H1 (cell line): ENCODE measurements at regions not wholly inside any gene's neighbourhood (a gene's known extent, or its start where the extent isn't known, plus 50 kb on each side); places are given as distances from the start of the nearest gene placed in this dataset.

Source experiments
- CTCF ChIA-PET: fragments of 300-600 bp; sonication (Branson Sonifier 250); formaldehyde crosslinking; loops from one replicate; lab custom pipeline; 2021; ENCODE audit not compliant: partially characterized antibody; lab: Charles Lee
- POLR2A ChIA-PET: fragments of 300-600 bp; sonication (Branson Sonifier 250); formaldehyde crosslinking; loops from one replicate; lab custom pipeline; 2021; ENCODE audit warnings: inconsistent platforms; ENCODE audit not compliant: partially characterized antibody; lab: Charles Lee
- DNase-seq, 2 experiments: peaks; one replicate each; pipeline versions ENCODE4 v3.0.0 to v3.0.0-alpha.2; 2010 to 2022; ENCODE audit warnings: low spot score in 2 of 2, low read depth in 1 of 2, mixed read lengths in 1 of 2
- FAIRE-seq: peaks from 2 replicates; lab custom pipeline; 2011; peaks lifted over from hg19 to GRCh38; lab: Jason Lieb, UNC
- H2AFZ ChIP-seq: 2 replicates; pipeline ENCODE4 v1.8.1; 2012; ENCODE audit warnings: low read length, inconsistent platforms
- H2AK5ac ChIP-seq: 2 replicates; pipeline ENCODE4 v1.6.1; 2013; ENCODE audit warnings: low read depth, low read length
- H2BK120ac ChIP-seq: replicated peaks from 2 replicates; pipeline ENCODE3; 2013; ENCODE audit warnings: low read depth, low read length, inconsistent platforms
- H2BK12ac ChIP-seq: 2 replicates; pipeline ENCODE4 v1.6.1; 2013; ENCODE audit warnings: low read depth, low read length
- H2BK15ac ChIP-seq: 2 replicates; pipeline ENCODE4 v1.6.1; 2013; ENCODE audit warnings: low read length
- H2BK20ac ChIP-seq: 2 replicates; pipeline ENCODE4 v1.6.1; 2013; ENCODE audit warnings: low read length
- H2BK5ac ChIP-seq: 2 replicates; pipeline ENCODE4 v1.6.1; 2013; ENCODE audit warnings: low read depth, low read length
- H3K14ac ChIP-seq: 2 replicates; pipeline ENCODE4 v1.6.1; 2013; ENCODE audit warnings: inconsistent platforms; ENCODE audit not compliant: insufficient read length
- H3K18ac ChIP-seq: 2 replicates; pipeline ENCODE4 v1.6.1; 2013; ENCODE audit warnings: low read length; ENCODE audit errors: extremely low read depth
- H3K23ac ChIP-seq: 2 replicates; pipeline ENCODE4 v1.6.1; 2013; ENCODE audit warnings: inconsistent platforms; ENCODE audit not compliant: insufficient read length
- H3K23me2 ChIP-seq: 2 replicates; pipeline ENCODE4 v1.6.1; 2013; ENCODE audit warnings: low read depth, low read length
- H3K27ac ChIP-seq: 2 replicates; pipeline ENCODE4 v1.6.1; 2011; ENCODE audit warnings: low read depth, low read length, inconsistent platforms
- H3K27me3 ChIP-seq, 4 experiments: replicated peaks in 1 of 4; 1 replicate in 1 of 4; 2 replicates in 3 of 4; pipeline versions ENCODE4 v1.6.1 to v1.8.1; 2011 to 2013; ENCODE audit warnings: low read length in 3 of 4, mild to moderate bottlenecking in 3 of 4, inconsistent platforms in 2 of 4, mixed read lengths in 2 of 4, moderate library complexity in 1 of 4; ENCODE audit not compliant: control insufficient read depth in 3 of 4, insufficient read depth in 3 of 4; ENCODE audit errors: extremely low read depth in 1 of 4
- H3K36me3 ChIP-seq, 4 experiments: 2 replicates each; pipeline versions ENCODE4 v1.6.1 to v1.8.1; 2011 to 2013; ENCODE audit warnings: mild to moderate bottlenecking in 4 of 4, low read length in 3 of 4, moderate library complexity in 2 of 4, control low read depth in 1 of 4, inconsistent platforms in 1 of 4; ENCODE audit not compliant: insufficient read depth in 4 of 4, control insufficient read depth in 2 of 4
- H3K4ac ChIP-seq: replicated peaks from 2 replicates; pipeline ENCODE3; 2013; ENCODE audit warnings: low read length, low read depth, mixed read lengths, inconsistent platforms; ENCODE audit not compliant: insufficient read length
- H3K4me1 ChIP-seq, 4 experiments: replicated peaks in 1 of 4; 1 replicate in 1 of 4; 2 replicates in 3 of 4; pipeline versions ENCODE4 v1.6.1 to v1.8.1; 2011 to 2013; ENCODE audit warnings: low read length in 3 of 4, inconsistent platforms in 2 of 4, mixed read lengths in 1 of 4; ENCODE audit not compliant: insufficient read depth in 4 of 4, control insufficient read depth in 3 of 4
- H3K4me2 ChIP-seq, 2 experiments: 2 replicates each; pipeline versions ENCODE4 v1.6.1 to v1.8.1; 2011 to 2013; ENCODE audit warnings: low read depth in 2 of 2, low read length in 2 of 2, control low read depth in 1 of 2, inconsistent platforms in 1 of 2, mild to moderate bottlenecking in 1 of 2; ENCODE audit not compliant: insufficient read depth in 1 of 2
- H3K4me3 ChIP-seq, 4 experiments: fragments of 200-600, 300-600 bp in 1 of 4; sonication (generic), shearing (Covaris generic), sonication (Bioruptor Twin) in 1 of 4; 2 replicates each; pipeline versions ENCODE4 v1.5.1 to v1.8.1; 2011 to 2016; ENCODE audit warnings: low read length in 4 of 4, low read depth in 3 of 4, control low read depth in 2 of 4, inconsistent platforms in 2 of 4, mild to moderate bottlenecking in 2 of 4, mixed read lengths in 1 of 4, moderate library complexity in 1 of 4; ENCODE audit not compliant: insufficient read depth in 2 of 4; ENCODE audit errors: extremely low read depth in 1 of 4
- H3K56ac ChIP-seq: replicated peaks from 2 replicates; pipeline ENCODE3; 2013; ENCODE audit warnings: low read depth, mild to moderate bottlenecking, mixed read lengths, low read length, inconsistent platforms; ENCODE audit not compliant: insufficient read length
- H3K79me1 ChIP-seq: 2 replicates; pipeline ENCODE4 v1.6.1; 2013; ENCODE audit warnings: low read depth, low read length, control low read depth
- H3K79me2 ChIP-seq, 2 experiments: 2 replicates each; pipeline versions ENCODE4 v1.6.1 to v1.8.1; 2012 to 2013; ENCODE audit warnings: low read length in 2 of 2, mild to moderate bottlenecking in 2 of 2, inconsistent platforms in 1 of 2; ENCODE audit not compliant: insufficient read depth in 2 of 2, control insufficient read depth in 1 of 2
- H3K9ac ChIP-seq, 4 experiments: replicated peaks in 1 of 4; 1 replicate in 1 of 4; 2 replicates in 3 of 4; pipeline versions ENCODE4 v1.6.1 to v1.8.1; 2011 to 2013; ENCODE audit warnings: low read depth in 3 of 4, low read length in 3 of 4, control low read depth in 2 of 4, mild to moderate bottlenecking in 2 of 4, moderate library complexity in 2 of 4, inconsistent platforms in 1 of 4; ENCODE audit errors: extremely low read depth in 1 of 4
- H3K9me3 ChIP-seq, 2 experiments: 2 replicates each; pipeline versions ENCODE4 v1.6.1 to v1.8.1; 2012 to 2013; ENCODE audit warnings: mild to moderate bottlenecking in 2 of 2, moderate library complexity in 2 of 2, control low read depth in 1 of 2, inconsistent platforms in 1 of 2, low read depth in 1 of 2, low read length in 1 of 2, mixed read lengths in 1 of 2; ENCODE audit not compliant: insufficient read depth in 2 of 2
- H4K20me1 ChIP-seq, 2 experiments: replicated peaks in 1 of 2; 2 replicates each; pipeline versions ENCODE3 to v1.8.1; 2011 to 2013; ENCODE audit warnings: inconsistent platforms in 2 of 2, low read length in 2 of 2, mild to moderate bottlenecking in 1 of 2; ENCODE audit not compliant: insufficient read depth in 2 of 2, control insufficient read depth in 1 of 2
- H4K5ac ChIP-seq: 2 replicates; pipeline ENCODE4 v1.6.1; 2013; ENCODE audit warnings: low read length, low read depth, mixed read lengths, inconsistent platforms; ENCODE audit not compliant: insufficient read length
- H4K8ac ChIP-seq: 2 replicates; pipeline ENCODE4 v1.8.0; 2013; ENCODE audit warnings: mild to moderate bottlenecking, moderate library complexity, low read length, inconsistent platforms; ENCODE audit not compliant: insufficient read depth; ENCODE audit errors: extremely low read depth
- H4K91ac ChIP-seq: replicated peaks from 2 replicates; pipeline ENCODE3; 2013; ENCODE audit warnings: low read length, mixed read lengths, inconsistent platforms; ENCODE audit not compliant: insufficient read length
- BCL11A ChIP-seq, 2 experiments: IDR thresholded peaks; one replicate each; pipeline ENCODE4 v1.6.1; 2011; ENCODE audit warnings: low read depth in 2 of 2, low read length in 2 of 2, mild to moderate bottlenecking in 2 of 2
- CHD1 ChIP-seq: IDR thresholded peaks from 2 replicates; pipeline ENCODE4 v1.6.1; 2012; ENCODE audit warnings: low read depth, low read length, improper control_type of control experiment
- E2F6 ChIP-seq: IDR thresholded peaks from 2 replicates; pipeline ENCODE4 v1.6.1; 2012; ENCODE audit warnings: inconsistent platforms
- GABPA ChIP-seq: IDR thresholded peaks from 2 replicates; pipeline ENCODE4 v1.6.1; 2011; ENCODE audit warnings: mild to moderate bottlenecking, low read length, moderate library complexity, borderline replicate concordance; ENCODE audit not compliant: insufficient read depth
- GTF2F1 ChIP-seq: IDR thresholded peaks from 2 replicates; pipeline ENCODE4 v1.6.1; 2012; ENCODE audit warnings: low read depth, low read length, improper control_type of control experiment, borderline replicate concordance
- POLR2A ChIP-seq, 2 experiments: IDR thresholded peaks; 1 replicate in 1 of 2; 2 replicates in 1 of 2; pipeline ENCODE4 v1.6.1; 2011; ENCODE audit warnings: low read depth in 2 of 2, low read length in 2 of 2, mild to moderate bottlenecking in 2 of 2; ENCODE audit errors: control extremely low read depth in 1 of 2
- POLR2AphosphoS5 ChIP-seq: IDR thresholded peaks from 2 replicates; pipeline ENCODE4 v1.6.1; 2011; ENCODE audit warnings: low read depth, low read length
- RBBP5 ChIP-seq: IDR thresholded peaks from 2 replicates; pipeline ENCODE4 v1.7.1; 2012; ENCODE audit warnings: low read depth, mild to moderate bottlenecking, inconsistent platforms, low read length, moderate library complexity, borderline replicate concordance
- SP4 ChIP-seq: IDR thresholded peaks from 2 replicates; pipeline ENCODE4 v1.6.1; 2012; ENCODE audit warnings: low read length, inconsistent platforms
- YY1 ChIP-seq: IDR thresholded peaks from 2 replicates; pipeline ENCODE4 v1.6.1; 2011; ENCODE audit warnings: low read depth, mild to moderate bottlenecking, low read length

- no peak for TF ChIP-seq YY1
- TF ChIP-seq CHD1: no peak
- no peak for TF ChIP-seq RBBP5
- no peak for TF ChIP-seq GABPA
- TF ChIP-seq POLR2AphosphoS5: no peak
- no peak for TF ChIP-seq SP4
- TF ChIP-seq E2F6: no peak
- no peak for TF ChIP-seq BCL11A (IDR thresholded peaks at IDR 0.05; ENCODE audit: low read depth in 2 of 2, low read length in 2 of 2)
- no peak for TF ChIP-seq GTF2F1
- TF ChIP-seq POLR2A (IDR thresholded peaks at IDR 0.05; ENCODE audit: control extremely low read depth in 1 of 2, low read depth in 2 of 2, low read length in 2 of 2): no peak
- TF ChIP-seq, all 59 proteins: peak for 0
- Histone ChIP-seq H2BK5ac (no peak overlapping the region), H3K23ac (no peak overlapping the region), H3K4me1 (no peaks in the 10 kb centered on the region), H3K23me2 (no peaks in the 10 kb centered on the region), H3K79me1 (no peaks in the 10 kb centered on the region), H4K91ac (no peak overlapping the region), H3K27ac (no peak overlapping the region), H3K18ac (no peak overlapping the region), H2BK120ac (no peak overlapping the region), H3K4me2 (no peak overlapping the region), H2BK12ac (no peak overlapping the region), H3K9ac (no peak overlapping the region), H4K8ac (no peak overlapping the region), H2AK5ac (no peak overlapping the region), H2BK15ac (no peak overlapping the region), H2BK20ac (no peak overlapping the region), H4K5ac (no peak overlapping the region), H3K36me3 (no peaks in the 10 kb centered on the region), H4K20me1 (no peaks in the 10 kb centered on the region), H3K14ac (no peak overlapping the region), H3K56ac (no peak overlapping the region), H3K79me2 (no peaks in the 10 kb centered on the region), H3K9me3 (no peaks in the 10 kb centered on the region), H3K4ac (no peak overlapping the region), H3K27me3 (no peaks in the 10 kb centered on the region), H2AFZ (no peak overlapping the region), H3K4me3 (no peak overlapping the region)
- CTCF ChIA-PET: no interaction called here
- FAIRE-seq (no peak), DNase-seq (no peak)
- POLR2A ChIA-PET: no interaction called here
These were observed 199.6 kb upstream of the SEMA3A start for GRCh38 chr7:84394219-84394618.
